ENCODE measurements at regions not wholly inside any gene's neighbourhood (a gene's known extent, or its start where the extent isn't known, plus 50 kb on each side); places are given as distances from the start of the nearest gene placed in this dataset.
"Not testable (repeated sequence)": the region's sequence is repeated elsewhere in the genome, so short reads cannot be mapped to it uniquely, and the experiment has no call there.

DNA sequence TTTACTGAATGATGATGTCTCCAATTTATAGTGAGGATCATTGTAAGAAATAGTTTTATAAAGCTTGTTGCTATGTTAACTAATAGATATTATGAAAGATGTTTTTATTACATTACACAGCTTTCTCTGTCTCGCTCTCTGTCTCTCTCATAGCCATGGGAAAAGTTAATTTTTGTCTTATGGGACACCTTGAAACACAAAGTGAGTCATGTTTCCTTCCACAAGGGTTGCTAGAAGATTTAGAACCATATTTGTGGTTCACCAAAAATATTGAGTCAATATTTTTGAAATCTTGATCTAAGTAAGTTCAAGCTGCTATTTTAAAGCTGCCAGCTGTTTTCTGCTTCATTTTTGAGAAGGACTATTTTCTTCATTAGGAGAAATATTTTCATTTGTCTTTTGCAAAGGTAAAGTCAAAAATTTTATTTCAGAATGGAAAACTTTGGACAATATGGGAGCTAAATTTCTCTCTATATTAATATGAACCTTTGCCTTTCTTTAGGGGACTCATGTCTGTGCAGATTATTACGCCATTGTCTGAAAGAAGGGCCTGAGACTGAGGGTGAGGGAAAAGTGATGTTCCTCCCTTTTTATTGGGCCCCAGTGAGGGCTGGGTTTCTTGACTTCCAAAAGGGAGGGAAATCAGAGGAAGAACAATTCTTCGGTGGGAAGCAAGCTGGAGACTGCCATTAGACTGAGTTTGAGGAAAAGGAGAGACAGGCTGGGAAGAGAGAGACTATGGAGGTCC is 87.9 kb upstream of the SLC24A2 start:
- H3K36me3 ChIP-seq (ENCODE audit: insufficient read depth, insufficient read length, low read length), result no peaks in the 10 kb centered on the region
- no peak for DNase-seq (ENCODE audit: low read depth, low spot score)
- TF ChIP-seq ZNF274 (IDR thresholded peaks at IDR 0.05; ENCODE audit: low read depth, low read length) (no peak), YY1 (IDR thresholded peaks at IDR 0.05; ENCODE audit: insufficient read depth, insufficient read length) (no peak), SUZ12 (IDR thresholded peaks at IDR 0.05; ENCODE audit: extremely low read depth, insufficient read depth, insufficient read length) (no peak)

DNA sequence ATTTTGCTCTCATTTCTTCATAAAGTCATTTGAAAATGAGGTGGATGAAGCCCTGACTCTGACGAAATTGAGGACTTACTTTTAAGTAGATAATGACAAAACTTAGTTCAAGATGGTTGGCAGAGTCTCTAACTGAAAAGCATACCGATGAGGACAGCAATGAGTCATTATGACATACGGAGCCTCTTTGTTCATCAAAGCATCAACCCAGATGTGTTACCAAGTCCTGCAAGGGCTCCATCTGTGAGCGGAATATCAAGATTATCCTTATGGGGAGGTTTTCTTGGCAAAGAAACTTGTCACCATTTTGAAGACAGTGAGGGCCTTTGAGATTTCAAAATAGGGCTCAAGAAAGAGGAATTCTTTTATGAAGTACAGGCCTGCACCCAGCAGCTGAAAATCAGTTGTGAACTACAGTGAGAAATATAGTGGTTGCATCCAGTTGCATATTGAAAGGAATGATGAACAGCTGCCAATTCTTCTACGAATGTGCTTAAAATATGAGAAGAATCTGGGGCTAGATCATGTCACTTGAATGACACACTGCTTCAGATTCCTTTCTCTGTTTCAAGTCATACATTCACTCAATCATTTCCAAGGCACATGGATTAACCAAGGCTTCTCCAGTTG is 86.6 kb upstream of the SLC24A2 start:
- Histone ChIP-seq H3K9ac (ENCODE audit: insufficient read length, low read depth) (no peak overlapping the region), H3K9me3 (ENCODE audit: insufficient read depth, low read length) (peaks cover 5% of the 10 kb centered on the region; the same call in 1 of the 2 replicates), H3K4me1 (ENCODE audit: insufficient read depth, insufficient read length) (no peaks in the 10 kb centered on the region), H3K36me3 (ENCODE audit: insufficient read depth, insufficient read length, low read length) (no peaks in the 10 kb centered on the region), H3K27me3 (ENCODE audit: insufficient read depth, insufficient read length) (no peaks in the 10 kb centered on the region), H3K4me3 (ENCODE audit: insufficient read length, low read depth) (no peak overlapping the region)
- DNase-seq (ENCODE audit: low read depth, low spot score), result no peak
- TF ChIP-seq YY1 (IDR thresholded peaks at IDR 0.05; ENCODE audit: insufficient read depth, insufficient read length) (no peak), ZNF274 (IDR thresholded peaks at IDR 0.05; ENCODE audit: low read depth, low read length) (no peak), SUZ12 (IDR thresholded peaks at IDR 0.05; ENCODE audit: extremely low read depth, insufficient read depth, insufficient read length) (no peak)

More for the DNA sequence above, 87.9 kb upstream of the SLC24A2 start:
- Histone ChIP-seq H3K27me3 (ENCODE audit: insufficient read depth, insufficient read length) (no peaks in the 10 kb centered on the region), H3K4me3 (ENCODE audit: insufficient read length, low read depth) (no peak overlapping the region), H3K9ac (ENCODE audit: insufficient read length, low read depth) (no peak overlapping the region), H3K9me3 (ENCODE audit: insufficient read depth, low read length) (no peaks in the 10 kb centered on the region), H3K4me1 (ENCODE audit: insufficient read depth, insufficient read length) (no peaks in the 10 kb centered on the region)

DNA sequence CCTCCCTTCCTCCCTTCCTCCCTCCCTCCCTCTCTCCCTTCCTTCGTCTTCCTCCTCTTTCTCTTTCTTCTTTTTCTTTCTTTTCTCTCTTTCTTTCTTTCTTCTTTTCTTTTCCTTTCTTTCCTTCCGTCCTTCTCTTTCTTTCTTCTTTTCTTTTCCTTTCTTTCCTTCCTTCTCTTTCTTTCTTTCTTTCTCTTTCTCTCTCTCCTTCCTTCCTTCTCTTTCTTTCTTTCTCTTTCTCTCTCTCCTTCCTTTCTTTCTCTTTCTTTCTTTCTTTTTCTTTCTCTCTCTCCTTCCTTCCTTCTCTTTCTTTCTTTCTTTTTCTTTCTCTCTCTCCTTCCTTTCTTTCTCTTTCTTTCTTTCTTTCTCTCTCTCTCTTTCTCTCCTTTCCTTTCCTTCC is 84.4 kb upstream of the SLC24A2 start:
- not testable (repeated sequence) for H3K4me3 ChIP-seq (ENCODE audit: insufficient read length, low read depth); DNase-seq (ENCODE audit: low read depth, low spot score); H3K9me3 ChIP-seq (ENCODE audit: insufficient read depth, low read length); H3K36me3 ChIP-seq (ENCODE audit: insufficient read depth, insufficient read length, low read length); H3K4me1 ChIP-seq (ENCODE audit: insufficient read depth, insufficient read length); H3K9ac ChIP-seq (ENCODE audit: insufficient read length, low read depth); H3K27me3 ChIP-seq (ENCODE audit: insufficient read depth, insufficient read length)

DNA sequence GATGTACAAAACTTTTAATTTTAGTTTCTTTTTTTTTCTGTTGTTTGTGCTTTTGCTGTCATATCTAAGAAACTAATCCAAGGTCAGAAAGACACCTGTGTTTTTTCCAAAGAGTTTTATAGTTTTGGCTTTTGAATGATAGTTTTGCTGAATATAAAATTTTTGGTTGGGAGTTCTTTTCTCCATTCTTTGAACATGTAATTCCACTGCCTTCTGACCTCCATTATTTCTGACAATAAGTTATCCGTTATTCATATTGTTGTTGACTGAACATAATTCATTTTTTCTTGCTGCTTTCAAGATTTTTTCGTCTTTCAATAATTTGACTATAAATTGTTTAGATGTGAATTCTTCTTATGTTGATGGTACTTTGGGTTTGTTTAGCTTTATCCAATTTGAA is 82.2 kb upstream of the SLC24A2 start:
- Histone ChIP-seq H3K9me3 (ENCODE audit: insufficient read depth, low read length) (peaks cover 5% of the 10 kb centered on the region; the same call in 1 of the 2 replicates), H3K27me3 (ENCODE audit: insufficient read depth, insufficient read length) (no peaks in the 10 kb centered on the region), H3K4me3 (ENCODE audit: insufficient read length, low read depth) (no peak overlapping the region), H3K36me3 (ENCODE audit: insufficient read depth, insufficient read length, low read length) (no peaks in the 10 kb centered on the region), H3K9ac (ENCODE audit: insufficient read length, low read depth) (no peak overlapping the region), H3K4me1 (ENCODE audit: insufficient read depth, insufficient read length) (no peaks in the 10 kb centered on the region)
- TF ChIP-seq YY1 (IDR thresholded peaks at IDR 0.05; ENCODE audit: insufficient read depth, insufficient read length), result no peak
- TF ChIP-seq ZNF274 (IDR thresholded peaks at IDR 0.05; ENCODE audit: low read depth, low read length), result no peak
- TF ChIP-seq SUZ12 (IDR thresholded peaks at IDR 0.05; ENCODE audit: extremely low read depth, insufficient read depth, insufficient read length), result no peak
- no peak for DNase-seq (ENCODE audit: low read depth, low spot score)

DNA sequence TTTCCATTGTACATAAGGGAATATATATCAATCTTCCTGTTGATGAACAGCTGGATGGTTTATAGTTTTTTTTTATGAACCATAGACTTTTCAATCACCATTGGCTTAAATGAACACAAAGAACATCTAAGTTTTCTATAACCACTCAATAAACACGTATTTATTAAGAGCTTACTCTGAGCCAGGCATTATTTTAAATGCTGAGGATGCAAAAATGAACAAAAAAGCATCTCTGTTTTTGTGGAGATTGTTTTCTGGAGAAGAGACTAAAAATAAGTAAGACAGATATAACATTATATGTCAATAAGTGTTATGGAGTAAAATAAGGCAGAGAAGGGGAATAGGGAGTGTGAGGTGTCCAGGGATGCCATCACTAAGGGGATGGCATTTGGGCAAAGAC is 52.1 kb upstream of the SLC24A2 start:
- DNase-seq (ENCODE audit: low read depth, low spot score), result no peak
- Histone ChIP-seq H3K4me1 (ENCODE audit: insufficient read depth, insufficient read length) (no peaks in the 10 kb centered on the region), H3K36me3 (ENCODE audit: insufficient read depth, insufficient read length, low read length) (no peaks in the 10 kb centered on the region), H3K4me3 (ENCODE audit: insufficient read length, low read depth) (no peak overlapping the region), H3K9me3 (ENCODE audit: insufficient read depth, low read length) (no peaks in the 10 kb centered on the region), H3K27me3 (ENCODE audit: insufficient read depth, insufficient read length) (no peaks in the 10 kb centered on the region), H3K9ac (ENCODE audit: insufficient read length, low read depth) (no peak overlapping the region)
- no peak for TF ChIP-seq ZNF274 (IDR thresholded peaks at IDR 0.05; ENCODE audit: low read depth, low read length)
- TF ChIP-seq YY1 (IDR thresholded peaks at IDR 0.05; ENCODE audit: insufficient read depth, insufficient read length), result no peak
- no peak for TF ChIP-seq SUZ12 (IDR thresholded peaks at IDR 0.05; ENCODE audit: extremely low read depth, insufficient read depth, insufficient read length)
